Ammon's horn (tissue), 1 donor: ENCODE measurements at regions not wholly inside any gene's neighbourhood (a gene's known extent, or its start where the extent isn't known, plus 50 kb on each side); places are given as distances from the start of the nearest gene placed in this dataset.

Experiments used
- DNase-seq: peaks from one replicate; pipeline ENCODE4 v3.0.0-alpha.2; 2016; ENCODE audit warnings: low spot score

DNA sequence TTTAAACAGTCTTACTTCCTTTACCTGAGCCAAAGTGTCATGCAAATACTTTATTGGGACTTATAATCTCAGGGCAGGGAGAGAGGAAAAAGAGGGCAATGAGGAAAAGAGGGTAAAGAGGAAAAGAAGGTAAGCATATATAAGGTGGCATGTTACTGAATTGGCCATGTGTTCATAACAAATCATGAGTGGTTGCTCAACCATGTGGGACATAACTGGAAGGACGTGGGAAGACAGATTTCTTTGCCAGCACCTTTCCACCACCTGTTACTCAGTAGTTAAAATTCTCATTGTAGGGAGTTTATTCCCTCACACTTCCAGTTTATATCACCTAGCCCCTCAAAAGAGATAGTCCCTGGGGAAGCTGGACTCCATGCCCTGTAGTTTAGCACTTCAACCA is 54.7 kb upstream of the TPRG1 start:
- no peak for DNase-seq

DNA sequence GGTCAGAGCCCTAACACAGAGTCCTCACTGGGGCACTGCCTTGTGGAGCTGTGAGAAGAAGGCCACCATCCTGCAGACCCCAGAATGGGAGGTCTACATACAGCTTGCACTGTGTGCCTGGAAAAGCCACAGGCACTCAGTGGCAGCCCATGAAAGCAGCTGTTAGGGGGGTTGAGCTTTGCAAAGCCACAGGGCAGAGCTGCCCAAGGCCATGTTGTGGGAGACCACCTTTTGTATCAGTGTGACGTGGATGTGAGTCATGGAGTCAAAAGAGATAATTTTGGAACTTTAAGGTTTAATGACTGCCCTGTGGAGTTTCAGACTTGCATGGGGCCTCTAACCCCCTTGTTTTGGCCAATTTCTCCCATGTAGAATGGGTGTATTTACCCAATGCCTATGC is 52.9 kb upstream of the TPRG1 start:
- DNase-seq = no peak

DNA sequence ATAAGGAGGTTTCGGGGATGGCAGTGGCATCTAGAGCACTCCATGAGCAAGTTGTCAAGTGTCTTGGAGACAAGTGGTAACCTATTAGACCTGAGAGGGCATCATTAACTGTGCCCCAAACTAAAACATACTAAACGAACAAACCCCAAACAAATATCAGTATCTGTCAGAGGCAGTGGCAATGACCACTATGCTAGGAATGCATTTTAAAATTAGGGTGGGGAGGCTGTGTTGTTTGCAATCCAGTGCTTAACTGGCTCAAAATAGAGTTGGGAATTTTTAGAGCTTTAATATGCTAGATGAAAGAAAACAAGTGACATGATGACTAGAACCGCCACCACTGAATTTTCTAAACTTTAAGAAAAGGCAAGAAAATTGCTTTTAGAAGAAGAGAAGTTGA is 51.8 kb upstream of the TPRG1 start:
- DNase-seq = no peak

DNA sequence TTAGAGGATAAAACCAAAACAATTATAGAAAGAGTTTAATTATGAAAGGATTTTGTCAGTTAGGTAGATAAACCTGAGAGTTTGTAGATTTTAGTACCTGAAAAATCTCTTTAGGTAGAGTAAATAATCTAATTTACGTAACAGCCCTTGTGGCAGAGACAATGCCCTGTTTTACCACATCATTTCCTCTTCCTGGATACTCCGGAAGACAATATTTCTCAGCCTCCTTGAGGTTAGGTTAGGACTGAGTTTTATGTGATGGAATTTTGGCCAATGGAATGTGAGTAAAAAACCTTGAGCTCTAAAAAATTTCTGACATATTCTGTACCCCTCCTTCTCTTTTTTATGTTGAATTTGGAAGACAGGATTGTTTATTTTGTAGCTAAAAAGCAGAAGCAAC is 50.7 kb upstream of the TPRG1 start:
- no peak for DNase-seq
